GM12872 (cell line): ENCODE measurements at regions not wholly inside any gene's neighbourhood (a gene's known extent, or its start where the extent isn't known, plus 50 kb on each side); places are given as distances from the start of the nearest gene placed in this dataset.

Source experiments
- CTCF ChIP-seq: IDR thresholded peaks from 3 replicates; pipeline ENCODE4 v1.5.1; 2011; ENCODE audit warnings: low read depth, mild to moderate bottlenecking, low read length, moderate library complexity; ENCODE audit not compliant: insufficient read depth

GRCh38 chr5:72006361-72006760 is 100.9 kb upstream of the MAP1B start:
- no peak for TF ChIP-seq CTCF

- no peak for TF ChIP-seq CTCF
Observed at GRCh38 chr5:72007336-72008111, 99.8 kb upstream of the MAP1B start.

GRCh38 chr5:72009280-72009679 is 98.0 kb upstream of the MAP1B start:
- TF ChIP-seq CTCF, result no peak

GRCh38 chr5:72010430-72010829 is 96.8 kb upstream of the MAP1B start:
- no peak for TF ChIP-seq CTCF

GRCh38 chr5:72012906-72013305 is 94.4 kb upstream of the MAP1B start:
- TF ChIP-seq CTCF, result no peak

- TF ChIP-seq CTCF, result no peak
Observed at GRCh38 chr5:72013766-72014624, 93.3 kb upstream of the MAP1B start.

GRCh38 chr5:72015103-72015548 is 92.1 kb upstream of the MAP1B start:
- no peak for TF ChIP-seq CTCF
